ENCODE measurements at regions not wholly inside any gene's neighbourhood (a gene's known extent, or its start where the extent isn't known, plus 50 kb on each side); places are given as distances from the start of the nearest gene placed in this dataset. TPM values are rescaled to one million over a fixed set of nuclear protein-coding genes. Genes with fewer than 3 reads are reported as not detected.
"Not testable (repeated sequence)": the region's sequence is repeated elsewhere in the genome, so short reads cannot be mapped to it uniquely, and the experiment has no call there.

DNA sequence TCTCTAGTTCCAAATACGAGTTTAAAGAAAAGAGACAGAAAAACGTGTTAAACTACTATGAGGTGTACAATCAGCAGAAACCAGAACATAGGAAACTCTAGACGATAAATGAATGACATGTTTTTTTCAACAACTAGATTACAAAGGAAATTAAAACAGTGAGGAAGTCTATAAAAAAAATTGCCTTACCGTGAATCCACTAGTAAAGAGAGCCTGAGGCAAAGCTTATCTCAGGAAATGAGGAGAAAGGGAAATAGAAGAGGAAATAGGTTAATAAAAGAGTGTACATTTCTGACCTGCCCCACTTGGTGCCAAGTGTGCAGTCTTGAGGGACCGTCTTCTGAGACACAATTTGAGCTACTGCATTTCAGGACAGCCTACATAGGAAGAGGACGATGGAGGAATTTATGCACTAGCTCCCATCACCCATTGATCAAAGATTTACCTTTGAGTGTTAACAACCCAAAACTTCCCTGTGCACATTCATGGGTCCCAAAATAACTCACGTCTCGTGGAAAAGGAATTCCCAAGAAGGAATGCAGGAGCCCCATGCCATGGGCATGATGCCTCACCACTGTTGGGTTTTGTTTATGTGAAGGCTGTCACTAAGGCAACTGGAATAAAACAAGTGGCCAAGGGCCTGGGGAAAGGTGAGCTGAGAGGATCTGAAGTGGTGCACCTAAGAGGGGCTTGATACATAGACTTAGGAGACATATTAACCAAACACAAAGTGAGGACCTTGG is 53.6 kb upstream of the SLC1A3 start:
- Histone ChIP-seq H3K27me3 (replicated peaks; ENCODE audit: insufficient read depth) (no peaks in the 10 kb centered on the region), H4K20me1 (ENCODE audit: insufficient read depth) (no peaks in the 10 kb centered on the region), H3K4me1 (ENCODE audit: insufficient read depth) (no peaks in the 10 kb centered on the region), H3K79me2 (ENCODE audit: insufficient read depth) (no peaks in the 10 kb centered on the region), H3K4me3 (no peak overlapping the region), H2AFZ (no peak overlapping the region), H3K9ac (no peak overlapping the region), H3K4me2 (ENCODE audit: unreplicated experiment) (no peak overlapping the region), H3K9me3 (ENCODE audit: low read depth) (no peaks in the 10 kb centered on the region), H3K36me3 (ENCODE audit: low read depth) (no peaks in the 10 kb centered on the region), H3F3A (ENCODE audit: insufficient read depth) (no peaks in the 10 kb centered on the region), H3K27ac (no peak overlapping the region), H3K9me2 (ENCODE audit: insufficient read depth) (no peaks in the 10 kb centered on the region)
- in situ Hi-C loops (cut with MboI) = no loop called here
- WGBS, 2 experiments (ENCODE audit: low coverage in 1 of 2, low lambda C conversion rate in 2 of 2, missing lambda C conversion rate in 2 of 2) = 63 to 64% methylated on average over 8 of the region's 8 CpGs
- peak; percentile 24 for DNase-seq
- TF ChIP-seq EZH2phosphoT487 (IDR thresholded peaks at IDR 0.05; ENCODE audit: insufficient read depth, low read depth) (no peak), EZH2 (IDR thresholded peaks at IDR 0.05; ENCODE audit: insufficient read depth, poor library complexity, severe bottlenecking) (no peak)

DNA sequence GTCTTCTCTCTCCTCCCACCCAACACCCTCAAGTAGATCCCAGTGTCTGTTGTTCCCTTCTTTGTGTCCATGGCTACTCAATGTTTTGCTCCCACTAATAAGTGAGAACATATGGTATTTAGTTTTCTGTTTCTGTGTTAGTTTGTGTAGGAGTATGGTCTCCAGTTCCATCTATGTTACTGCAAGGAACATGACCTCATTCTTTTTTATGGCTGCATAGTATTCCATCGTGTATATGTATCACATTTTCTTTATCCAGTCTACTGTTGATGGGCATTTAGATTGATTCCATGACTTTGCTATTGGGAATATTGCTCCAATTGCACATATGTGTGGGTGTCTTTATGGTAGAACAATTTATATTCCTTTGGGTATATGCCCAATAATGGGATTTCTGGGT is 51.4 kb upstream of the SLC1A3 start:
- H3K79me2 ChIP-seq (ENCODE audit: insufficient read depth); H3F3A ChIP-seq (ENCODE audit: insufficient read depth); H3K9ac ChIP-seq; H3K4me2 ChIP-seq (ENCODE audit: unreplicated experiment); H3K9me3 ChIP-seq (ENCODE audit: low read depth); H2AFZ ChIP-seq; H3K9me2 ChIP-seq (ENCODE audit: insufficient read depth); H4K20me1 ChIP-seq (ENCODE audit: insufficient read depth); H3K36me3 ChIP-seq (ENCODE audit: low read depth); DNase-seq; H3K27ac ChIP-seq; H3K4me3 ChIP-seq; in situ Hi-C loops (cut with MboI); H3K4me1 ChIP-seq (ENCODE audit: insufficient read depth); H3K27me3 ChIP-seq (replicated peaks; ENCODE audit: insufficient read depth): not testable (repeated sequence)
- WGBS, 2 experiments (ENCODE audit: low coverage in 1 of 2, low lambda C conversion rate in 2 of 2, missing lambda C conversion rate in 2 of 2) = 76 to 91% methylated on average over 1 of the region's 1 CpG

Small RNAs in the stretch of these regions (small RNA-seq; reads per million reads assigned to genes)
- not detected for gene RNA5SP181 (ENCODE audit: low read depth, low replicate concordance)
